HEK293 (cell line): ENCODE measurements at regions not wholly inside any gene's neighbourhood (a gene's known extent, or its start where the extent isn't known, plus 50 kb on each side); places are given as distances from the start of the nearest gene placed in this dataset.

Source experiments
- CTCF ChIA-PET: fragments of 350-600 bp; formaldehyde crosslinking; extraction: SDS; loops from one replicate; lab custom pipeline; 2021; ENCODE audit warnings: antibody characterized with exemption; lab: Yijun Ruan, JAX
- POLR2A ChIA-PET: fragments of 300-600 bp; formaldehyde crosslinking; extraction: SDS; loops from one replicate; lab custom pipeline; 2020; ENCODE audit warnings: antibody characterized with exemption, inconsistent platforms; lab: Yijun Ruan, JAX
- H3K27ac ChIP-seq: fragments of 200-500 bp; sonication (Bioruptor generic); 2 replicates; pipeline ENCODE4 v1.5.1; 2014; ENCODE audit warnings: low read depth, low read length, control low read depth, inconsistent platforms; ENCODE audit errors: extremely low read depth
- H3K36me3 ChIP-seq, 2 experiments: fragments of 200-500 bp in 1 of 2; sonication (Bioruptor generic) in 1 of 2; 1 replicate in 1 of 2; 2 replicates in 1 of 2; pipeline ENCODE4 v1.5.1; 2014 to 2017; ENCODE audit warnings: inconsistent platforms in 2 of 2, low read length in 2 of 2; ENCODE audit not compliant: control insufficient read depth in 2 of 2, insufficient read depth in 1 of 2
- H3K4me1 ChIP-seq: fragments of 200-500 bp; sonication (Bioruptor generic); 2 replicates; pipeline ENCODE4 v1.5.1; 2014; ENCODE audit warnings: mild to moderate bottlenecking, low read length, inconsistent platforms; ENCODE audit not compliant: control insufficient read depth, insufficient read depth
- H3K4me3 ChIP-seq: 2 replicates; pipeline ENCODE4 v1.5.1; 2011; ENCODE audit warnings: low read depth, mild to moderate bottlenecking, control low read depth, low read length, moderate library complexity
- H3K9me3 ChIP-seq: fragments of 200-500 bp; sonication (Bioruptor generic); 2 replicates; pipeline ENCODE4 v1.5.1; 2014; ENCODE audit warnings: low read depth, low read length, inconsistent platforms; ENCODE audit not compliant: control insufficient read depth, insufficient read depth
- GLIS2 ChIP-seq: fragments of 450-650 bp; formaldehyde crosslinking; IDR thresholded peaks from 2 replicates; pipeline ENCODE4 v1.5.1; 2016; ENCODE audit warnings: missing biosample characterization, missing genetic modification characterization
- KLF17 ChIP-seq: fragments of 450-650 bp; formaldehyde crosslinking; IDR thresholded peaks from 2 replicates; pipeline ENCODE4 v1.5.1; 2016; ENCODE audit warnings: missing biosample characterization, missing genetic modification characterization
- PRDM1 ChIP-seq: fragments of 450-650 bp; formaldehyde crosslinking; IDR thresholded peaks from 2 replicates; pipeline ENCODE4; 2016; ENCODE audit warnings: missing biosample characterization, missing genetic modification characterization
- REPIN1 ChIP-seq: fragments of 450-650 bp; formaldehyde crosslinking; IDR thresholded peaks from 2 replicates; pipeline ENCODE4 v1.5.1; 2017; ENCODE audit warnings: missing biosample characterization, missing genetic modification characterization, low read depth
- ZFHX2 ChIP-seq: fragments of 450-650 bp; formaldehyde crosslinking; conservative IDR thresholded peaks from 2 replicates; pipeline ENCODE4 v1.5.1; 2016; ENCODE audit warnings: missing biosample characterization, missing genetic modification characterization
- ZFP69B ChIP-seq: fragments of 450-650 bp; formaldehyde crosslinking; IDR thresholded peaks from 2 replicates; pipeline ENCODE4 v1.5.1; 2016; ENCODE audit warnings: missing biosample characterization, missing genetic modification characterization
- ZNF211 ChIP-seq: fragments of 450-650 bp; formaldehyde crosslinking; IDR thresholded peaks from 2 replicates; pipeline ENCODE4 v1.5.1; 2016; ENCODE audit warnings: low read depth, missing biosample characterization, missing genetic modification characterization
- ZNF23 ChIP-seq: fragments of 450-650 bp; formaldehyde crosslinking; IDR thresholded peaks from 2 replicates; pipeline ENCODE4 v1.5.1; 2016; ENCODE audit warnings: missing biosample characterization, missing genetic modification characterization, borderline replicate concordance
- ZNF248 ChIP-seq: fragments of 450-650 bp; formaldehyde crosslinking; IDR thresholded peaks from 2 replicates; pipeline ENCODE4 v1.5.1; 2017; ENCODE audit warnings: missing biosample characterization, missing genetic modification characterization
- ZNF335 ChIP-seq: fragments of 450-650 bp; formaldehyde crosslinking; conservative IDR thresholded peaks from 2 replicates; pipeline ENCODE4 v1.5.1; 2016; ENCODE audit warnings: missing biosample characterization, missing genetic modification characterization
- ZNF366 ChIP-seq: fragments of 450-650 bp; formaldehyde crosslinking; conservative IDR thresholded peaks from 2 replicates; pipeline ENCODE4 v1.5.1; 2016; ENCODE audit warnings: missing biosample characterization, missing genetic modification characterization
- ZNF473 ChIP-seq: fragments of 450-650 bp; formaldehyde crosslinking; IDR thresholded peaks from 2 replicates; pipeline ENCODE4 v1.5.1; 2017; ENCODE audit warnings: missing biosample characterization, missing genetic modification characterization
- ZNF510 ChIP-seq: fragments of 450-650 bp; formaldehyde crosslinking; IDR thresholded peaks from 2 replicates; pipeline ENCODE4 v1.5.1; 2018; ENCODE audit warnings: mild to moderate bottlenecking, missing genetic modification characterization, missing biosample characterization; ENCODE audit not compliant: insufficient replicate concordance
- ZNF561 ChIP-seq: fragments of 450-650 bp; IDR thresholded peaks from 2 replicates; pipeline ENCODE4 v1.5.1; 2018; ENCODE audit warnings: missing biosample characterization, missing genetic modification characterization, borderline replicate concordance
- ZNF585B ChIP-seq: fragments of 450-650 bp; formaldehyde crosslinking; IDR thresholded peaks from 2 replicates; pipeline ENCODE4 v1.5.1; 2016; ENCODE audit warnings: missing biosample characterization, missing genetic modification characterization
- ZNF600 ChIP-seq: fragments of 450-650 bp; formaldehyde crosslinking; IDR thresholded peaks from 2 replicates; pipeline ENCODE4 v1.5.1; 2016; ENCODE audit warnings: missing biosample characterization, missing genetic modification characterization
- ZNF624 ChIP-seq: fragments of 450-650 bp; formaldehyde crosslinking; IDR thresholded peaks from 2 replicates; pipeline ENCODE4 v1.5.1; 2017; ENCODE audit warnings: missing biosample characterization, missing genetic modification characterization
- ZNF792 ChIP-seq: fragments of 450-650 bp; formaldehyde crosslinking; IDR thresholded peaks from 2 replicates; pipeline ENCODE4 v1.5.1; 2016; ENCODE audit warnings: missing biosample characterization, missing genetic modification characterization
- ZSCAN4 ChIP-seq: fragments of 450-650 bp; formaldehyde crosslinking; IDR thresholded peaks from 2 replicates; pipeline ENCODE4 v1.5.1; 2017; ENCODE audit warnings: missing biosample characterization, missing genetic modification characterization
- ZXDB ChIP-seq: fragments of 450-650 bp; formaldehyde crosslinking; IDR thresholded peaks from 2 replicates; pipeline ENCODE4 v1.5.1; 2016; ENCODE audit warnings: missing biosample characterization, missing genetic modification characterization
- TF ChIP-seq, protein P1 (sequence below): fragments of 450-650 bp; formaldehyde crosslinking; IDR thresholded peaks from 2 replicates; pipeline ENCODE4 v1.5.1; 2016; ENCODE audit warnings: missing biosample characterization, missing genetic modification characterization

DNA sequence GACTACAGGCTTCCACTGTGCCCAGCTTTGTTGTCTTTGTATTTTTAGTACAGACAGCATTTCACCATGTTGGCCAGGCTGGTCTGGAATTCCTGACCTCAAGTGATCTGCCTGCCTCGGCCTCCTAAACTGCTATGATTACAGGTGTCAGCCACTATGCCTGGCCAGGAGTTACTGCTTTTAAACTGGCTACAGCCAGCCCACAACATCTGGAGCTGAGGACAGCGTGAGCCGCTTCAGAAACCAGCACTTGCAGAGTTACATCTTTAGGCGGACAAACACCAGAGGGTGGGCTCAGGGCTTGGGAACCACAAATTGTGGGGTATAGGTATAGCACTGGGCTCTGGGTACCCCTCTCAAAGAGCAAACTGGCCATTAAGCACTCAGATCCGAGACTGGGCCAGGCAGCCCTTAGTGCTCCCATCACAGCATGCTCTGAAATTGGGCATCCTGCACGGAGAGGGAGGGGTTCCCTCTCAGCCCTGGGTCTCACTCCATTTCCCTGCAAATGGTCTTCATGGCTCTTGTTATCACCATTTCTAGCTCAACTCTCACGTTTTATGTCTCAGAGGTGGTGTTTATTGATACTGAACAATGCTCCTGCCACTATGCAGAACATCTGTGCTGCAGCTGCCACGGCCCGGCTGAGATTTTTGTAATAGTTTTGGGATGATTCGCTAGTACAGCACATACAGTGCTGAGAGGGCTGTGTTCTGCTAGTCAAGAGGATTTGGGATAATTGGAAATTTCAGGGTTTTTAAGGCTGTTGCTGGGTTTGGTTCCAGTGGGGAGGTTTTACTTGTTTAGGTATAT, 146.4 kb upstream of the LYZL2 start:
- H3K4me3 ChIP-seq = no peak overlapping the region
- POLR2A ChIA-PET = no interaction called here
- TF ChIP-seq REPIN1 = no peak
- TF ChIP-seq PRDM1 (tag by site-specific recombination) = no peak
- no peak for TF ChIP-seq ZNF600 (tag by site-specific recombination)
- TF ChIP-seq ZNF248 = no peak
- TF ChIP-seq GLIS2 (tag by site-specific recombination) = no peak
- TF ChIP-seq KLF17 = no peak
- TF ChIP-seq, protein P1, sequence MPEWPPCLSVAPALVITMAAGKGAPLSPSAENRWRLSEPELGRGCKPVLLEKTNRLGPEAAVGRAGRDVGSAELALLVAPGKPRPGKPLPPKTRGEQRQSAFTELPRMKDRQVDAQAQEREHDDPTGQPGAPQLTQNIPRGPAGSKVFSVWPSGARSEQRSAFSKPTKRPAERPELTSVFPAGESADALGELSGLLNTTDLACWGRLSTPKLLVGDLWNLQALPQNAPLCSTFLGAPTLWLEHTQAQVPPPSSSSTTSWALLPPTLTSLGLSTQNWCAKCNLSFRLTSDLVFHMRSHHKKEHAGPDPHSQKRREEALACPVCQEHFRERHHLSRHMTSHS (tag by site-specific recombination) = no peak
- no peak for TF ChIP-seq ZNF624
- no peak for TF ChIP-seq ZNF335 (tag by site-specific recombination)
- no peak for TF ChIP-seq ZNF510 (tag by site-specific recombination)

DNA sequence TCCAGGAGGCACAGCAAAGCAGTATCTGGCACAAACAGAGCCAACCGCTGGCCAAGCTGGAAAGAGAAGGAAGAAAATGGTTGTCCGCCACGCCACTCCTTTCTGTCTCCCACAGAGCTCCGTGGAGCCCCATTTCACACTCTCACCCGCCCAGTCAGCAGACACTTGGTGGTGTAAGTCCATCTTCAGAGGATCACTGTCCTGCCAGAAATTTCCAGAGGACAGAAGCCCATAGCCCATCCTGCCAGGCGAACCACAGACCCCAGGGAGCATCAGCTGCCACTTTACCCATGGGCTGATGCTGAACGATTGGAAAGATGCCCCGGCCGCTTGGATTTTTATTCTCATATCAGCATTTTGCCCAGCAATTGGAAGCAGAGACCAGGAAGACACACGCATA, 144.7 kb upstream of the LYZL2 start:
- H3K4me3 ChIP-seq = no peak overlapping the region
- no peak for TF ChIP-seq ZNF366 (tag by site-specific recombination)
- TF ChIP-seq ZXDB = no peak
- H3K4me1 ChIP-seq = no peaks in the 10 kb centered on the region
- H3K27ac ChIP-seq = no peak overlapping the region
- ChIA-PET CTCF (interaction anchor here (1.0 to 1.2 kb wide), 2 partner anchors 9 to 103 kb away, joined by 4 to 6 read pairs; no protein-coding TSS in a partner anchor), POLR2A (no interaction called here)
- H3K36me3 ChIP-seq = no peaks in the 10 kb centered on the region
- H3K9me3 ChIP-seq = no peaks in the 10 kb centered on the region; the same call in 1 of the 2 replicates

More for the DNA sequence above, 146.4 kb upstream of the LYZL2 start:
- Histone ChIP-seq H3K27ac (no peak overlapping the region), H3K9me3 (no peaks in the 10 kb centered on the region; the same call in 1 of the 2 replicates), H3K36me3 (no peaks in the 10 kb centered on the region), H3K4me1 (no peaks in the 10 kb centered on the region)
- CTCF ChIA-PET = interaction anchor here (0.6 to 0.7 kb wide), 2 partner anchors 12 to 575 kb away, joined by 3 to 5 read pairs; no protein-coding TSS in a partner anchor

DNA sequence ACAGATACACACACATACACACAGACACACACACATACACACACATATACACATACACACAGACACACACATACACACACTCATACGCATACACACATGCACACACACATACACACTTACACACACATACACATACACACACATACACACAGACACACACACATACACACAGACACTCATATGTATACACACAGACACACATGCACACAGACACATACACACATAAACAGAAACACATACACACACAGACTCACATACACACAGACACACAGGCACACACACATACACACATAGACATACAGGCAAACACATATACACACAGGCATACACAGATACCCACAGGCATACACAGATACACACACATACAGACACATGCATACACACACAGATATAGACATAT, 143.9 kb upstream of the LYZL2 start:
- TF ChIP-seq ZFP69B (tag by site-specific recombination) (no peak), ZFHX2 (no peak), ZNF473 (tag by site-specific recombination) (0 out of 2 replicates have a peak, but pooled peaks have one; percentile 31), ZSCAN4 (tag by site-specific recombination) (peak; percentile 80), ZNF211 (tag by site-specific recombination) (no peak), ZNF792 (tag by site-specific recombination) (no peak), ZNF585B (tag by site-specific recombination) (no peak), ZNF561 (tag by site-specific recombination) (no peak), ZNF23 (tag by site-specific recombination) (0 out of 2 replicates have a peak, but pooled peaks have one; percentile 4)
- ChIA-PET CTCF (interaction anchor here (1.0 to 1.2 kb wide), 2 partner anchors 10 to 103 kb away, joined by 4 to 6 read pairs; no protein-coding TSS in a partner anchor), POLR2A (no interaction called here)
- Histone ChIP-seq H3K4me3 (no peak overlapping the region), H3K4me1 (no peaks in the 10 kb centered on the region), H3K27ac (no peak overlapping the region), H3K9me3 (no peaks in the 10 kb centered on the region; the same call in 1 of the 2 replicates), H3K36me3 (no peaks in the 10 kb centered on the region)
